Hematopoietic multipotent progenitor cell treated with erythropoietin and hydrocortisone succinate and interleukin-3 and kit ligand, for 15 days (in vitro differentiated cells): ENCODE measurements at regions not wholly inside any gene's neighbourhood (a gene's known extent, or its start where the extent isn't known, plus 50 kb on each side); places are given as distances from the start of the nearest gene placed in this dataset.
"Not testable (repeated sequence)": the region's sequence is repeated elsewhere in the genome, so short reads cannot be mapped to it uniquely, and the experiment has no call there.

Experiments used
- DNase-seq: peaks from one replicate; pipeline ENCODE4 v3.0.0-alpha.2; 2015; ENCODE audit warnings: low spot score

GRCh38 chr6:153553627-153554026, 422.5 kb upstream of the RGS17 start:
- no peak for DNase-seq

- no peak for DNase-seq
These were observed 408.5 kb upstream of the RGS17 start for GRCh38 chr6:153539602-153540001.

- no peak for DNase-seq
These were observed 407.4 kb upstream of the RGS17 start for GRCh38 chr6:153538491-153538890.

DNA sequence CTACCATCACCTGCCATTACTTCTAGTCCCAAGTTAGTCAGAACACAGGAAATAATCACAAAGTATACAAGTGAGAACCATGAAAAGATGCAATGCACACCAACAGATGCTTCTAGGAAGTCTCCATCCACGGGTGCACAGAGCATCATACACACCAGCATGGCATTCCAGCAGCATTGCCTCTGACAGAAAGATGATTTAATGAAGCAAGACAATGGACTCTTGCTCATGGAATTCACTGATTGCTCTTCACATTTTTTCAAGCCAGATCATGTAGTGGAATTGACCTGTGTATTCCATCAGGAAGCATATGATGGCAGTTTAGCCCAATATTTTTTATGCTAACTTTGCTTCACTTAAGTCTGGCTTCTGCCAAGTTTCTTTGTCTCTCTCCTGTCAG, 406.3 kb upstream of the RGS17 start:
- DNase-seq, result no peak

DNA sequence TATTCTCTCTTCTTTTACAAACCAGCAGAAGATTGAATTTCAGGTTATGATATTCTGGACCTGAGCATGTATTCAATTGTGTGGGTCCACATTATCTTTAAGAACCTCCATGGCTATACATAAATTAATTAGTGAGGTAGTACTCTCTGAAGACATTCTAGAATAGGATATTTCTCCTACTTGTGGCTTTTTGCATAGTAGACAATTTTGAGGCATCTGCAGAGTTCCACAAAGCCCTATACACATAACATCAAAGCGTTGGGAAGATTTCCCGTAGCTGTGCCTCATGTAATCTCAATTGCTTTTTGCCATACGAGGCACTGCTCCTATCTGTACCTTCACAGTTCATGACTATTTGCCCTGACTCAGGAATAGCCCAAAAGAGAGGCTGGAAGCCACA, 395.4 kb upstream of the RGS17 start:
- no peak for DNase-seq

DNA sequence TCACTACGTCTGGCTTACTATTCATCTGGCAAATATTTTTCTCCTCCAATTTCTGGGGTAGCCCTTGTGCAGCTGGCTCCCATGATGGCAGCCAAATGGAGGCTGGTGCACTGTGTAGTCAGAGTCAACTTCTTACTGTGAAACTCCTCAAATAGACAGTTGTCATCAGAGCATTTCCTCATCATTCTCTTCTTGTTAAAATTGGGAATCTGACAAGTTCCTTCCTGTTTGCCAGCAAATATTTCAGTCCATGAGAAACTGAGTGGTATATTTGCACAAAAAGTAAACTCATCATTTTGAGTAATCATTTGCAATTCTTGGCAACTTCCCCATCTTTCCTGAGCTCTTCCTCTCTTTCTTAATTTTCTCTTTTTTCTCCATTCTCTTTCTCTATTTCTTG, 394.9 kb upstream of the RGS17 start:
- no peak for DNase-seq

DNA sequence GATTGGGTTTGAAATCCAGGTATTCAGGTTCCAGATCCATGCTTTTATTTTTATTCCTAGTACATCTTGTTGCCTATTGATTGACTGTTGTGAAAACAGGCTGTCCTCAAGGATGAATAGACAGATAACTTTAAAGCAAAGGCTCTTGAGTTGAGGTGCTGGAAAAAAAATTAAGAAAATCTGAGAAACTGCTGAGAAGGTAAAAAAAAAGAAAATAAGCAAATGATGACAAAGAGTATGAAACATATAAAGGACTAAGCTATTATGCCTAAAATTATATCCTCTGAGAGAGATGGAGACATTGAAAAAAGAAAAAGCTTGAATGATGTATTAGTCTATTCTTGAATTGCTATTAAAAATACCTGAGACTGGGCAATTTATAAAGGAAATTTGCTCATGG, 392.3 kb upstream of the RGS17 start:
- DNase-seq, result no peak

- DNase-seq, result no peak
These were observed 380.9 kb upstream of the RGS17 start for GRCh38 chr6:153511896-153512496.

GRCh38 chr6:153503810-153504209, 372.7 kb upstream of the RGS17 start:
- DNase-seq, result no peak

DNA sequence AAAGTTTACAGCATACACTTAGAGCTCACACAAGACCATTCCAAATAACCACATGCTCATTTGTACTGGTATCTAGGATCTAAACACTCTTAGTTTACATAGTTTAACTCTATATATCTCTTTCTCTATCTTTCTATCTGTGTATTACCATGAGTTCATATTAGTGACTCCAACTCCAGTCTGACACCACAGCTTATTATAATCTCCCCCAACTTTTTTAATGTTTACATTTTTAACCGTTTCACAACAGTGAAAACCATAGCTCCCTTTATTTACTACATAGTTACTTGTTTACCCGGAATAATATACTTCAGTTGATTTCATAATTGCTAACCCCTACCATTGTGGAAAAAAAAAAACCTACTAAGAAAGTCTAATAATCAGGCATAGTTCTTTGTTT, 362.4 kb upstream of the RGS17 start:
- no peak for DNase-seq

DNA sequence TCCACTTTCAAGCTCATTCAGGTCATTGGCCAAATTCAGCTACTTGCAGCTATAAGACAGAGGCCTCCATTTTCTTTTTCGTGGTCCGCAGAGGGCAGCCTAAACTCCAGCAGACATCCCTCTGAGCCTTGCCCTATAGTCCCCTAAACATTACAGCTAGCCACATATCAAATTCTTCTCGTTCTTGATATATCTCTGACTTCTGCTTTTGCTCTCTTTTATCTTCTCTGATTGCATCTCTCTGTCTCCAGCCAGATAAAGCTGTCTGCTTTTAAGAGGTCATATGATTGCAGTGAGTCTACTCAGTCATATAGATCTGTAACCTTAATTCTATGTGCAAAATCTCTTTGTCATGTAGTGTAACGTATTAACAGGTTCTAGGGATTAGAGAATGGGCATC, 358.4 kb upstream of the RGS17 start:
- no peak for DNase-seq

- no peak for DNase-seq
These were observed 357.2 kb upstream of the RGS17 start for GRCh38 chr6:153488267-153488666.

GRCh38 chr6:153485072-153485471, 354.0 kb upstream of the RGS17 start:
- no peak for DNase-seq

DNA sequence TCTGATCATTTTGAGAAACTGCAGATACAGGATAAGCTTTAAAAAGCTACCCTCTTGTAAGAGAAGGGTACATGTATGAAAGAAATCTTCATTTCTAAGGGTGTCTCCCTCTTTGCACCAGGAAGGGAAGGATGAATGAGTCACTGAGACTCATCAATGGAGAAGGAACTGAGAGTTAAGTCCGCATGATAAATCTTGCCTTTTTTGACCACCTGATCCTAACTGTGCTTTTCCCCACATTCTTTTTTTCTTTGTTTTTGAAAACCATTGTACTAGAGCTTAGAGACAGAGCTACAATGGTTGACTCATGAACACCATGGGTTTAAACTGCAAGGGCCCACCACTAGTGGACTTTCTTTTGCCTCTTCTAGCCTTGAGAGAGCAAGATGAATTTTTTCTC, 353.0 kb upstream of the RGS17 start:
- DNase-seq, result no peak

DNA sequence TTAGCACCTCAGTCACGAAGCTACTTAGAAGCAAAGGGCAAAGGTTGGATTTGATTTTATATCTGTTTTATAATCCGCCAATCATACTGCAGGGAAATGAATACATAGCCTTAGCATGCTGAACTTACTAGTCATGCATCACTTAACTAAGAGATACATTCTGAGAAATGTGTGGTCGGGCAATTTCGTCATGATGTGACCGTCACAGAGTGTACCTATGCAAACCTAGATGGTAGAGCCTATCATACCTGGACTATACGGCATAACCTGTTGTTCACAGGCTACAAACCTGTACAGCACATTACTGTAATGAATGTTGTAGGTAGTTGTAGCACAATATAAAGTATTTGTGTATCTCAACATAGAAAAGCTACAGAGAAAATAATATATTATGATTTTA, 345.2 kb upstream of the RGS17 start:
- no peak for DNase-seq

DNA sequence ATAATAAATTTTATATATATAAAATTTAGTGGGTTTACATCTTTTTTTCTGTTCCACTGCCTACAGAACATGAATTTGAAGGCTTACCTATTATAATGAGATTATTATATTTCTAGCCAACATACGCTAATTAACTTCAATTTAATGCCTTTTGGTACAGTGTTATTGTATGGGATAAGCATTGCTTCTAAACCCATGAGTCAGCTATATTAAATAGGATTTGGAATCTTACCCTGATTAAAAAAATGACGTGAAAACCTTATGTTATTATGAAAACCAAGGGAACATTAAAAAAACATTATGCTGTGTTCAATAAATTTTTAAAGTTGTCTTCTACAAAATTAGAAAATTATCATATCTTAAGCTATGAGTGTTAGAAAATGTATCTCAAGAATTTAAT, 334.0 kb upstream of the RGS17 start:
- DNase-seq, result no peak

DNA sequence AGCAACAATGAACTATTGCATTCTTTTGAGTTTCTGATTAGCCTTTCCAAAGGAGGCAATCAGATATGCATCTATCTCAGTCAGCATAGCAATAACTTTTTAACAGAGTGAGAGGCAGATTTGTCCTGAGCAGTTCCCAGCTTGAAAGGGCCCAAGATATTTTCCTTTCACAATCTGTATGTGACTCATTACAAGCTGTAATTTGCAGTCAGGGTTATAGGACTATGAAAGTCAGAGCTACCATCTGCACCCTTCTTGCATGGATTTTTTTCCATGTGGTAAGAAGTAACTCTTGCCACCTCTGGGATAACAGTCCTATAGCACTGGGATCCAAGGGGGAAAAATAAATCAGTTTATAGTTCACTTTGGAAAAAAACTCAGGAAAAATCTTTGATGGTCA, 318.2 kb upstream of the RGS17 start:
- DNase-seq, result no peak

DNA sequence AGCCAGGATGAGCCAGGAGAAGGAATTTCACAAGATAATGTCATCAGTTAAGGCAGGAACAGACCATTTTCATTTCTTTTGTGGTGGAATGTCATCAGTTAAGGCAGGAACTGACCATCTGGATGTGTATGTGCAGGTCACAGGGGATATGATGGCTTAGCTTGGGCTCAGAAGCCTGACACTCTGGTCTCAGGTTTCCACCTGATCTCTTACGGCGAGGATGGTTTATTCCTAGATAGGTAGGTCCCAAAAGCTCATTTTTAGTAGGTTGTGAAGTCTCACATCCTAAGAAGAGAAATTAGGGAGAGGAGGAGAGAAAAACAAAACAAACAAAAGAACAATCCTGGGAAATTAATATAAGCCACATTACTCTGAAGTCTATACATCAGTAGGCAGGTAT, 311.7 kb upstream of the RGS17 start:
- not testable (repeated sequence) for DNase-seq

DNA sequence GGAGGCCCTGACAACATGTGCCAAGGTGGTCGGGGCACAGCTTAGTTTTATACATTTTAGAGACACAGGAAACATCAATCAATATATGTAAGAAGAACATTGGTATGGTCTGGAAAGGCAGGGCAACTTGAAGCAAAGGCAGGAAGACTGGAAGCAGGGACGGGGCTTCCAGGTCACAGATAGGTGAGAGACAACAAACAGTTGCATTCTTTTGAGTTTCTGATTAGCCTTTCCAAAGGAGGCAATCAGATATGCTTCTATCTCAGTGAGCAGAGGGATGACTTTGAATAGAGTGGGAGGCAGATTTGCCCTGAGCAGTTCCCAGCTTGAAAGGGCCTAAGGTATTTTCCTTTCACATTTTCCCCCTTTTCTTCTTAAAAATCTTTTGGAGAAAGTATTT, 311.0 kb upstream of the RGS17 start:
- no peak for DNase-seq

- no peak for DNase-seq
These were observed 306.1 kb upstream of the RGS17 start for GRCh38 chr6:153437193-153437592.

DNA sequence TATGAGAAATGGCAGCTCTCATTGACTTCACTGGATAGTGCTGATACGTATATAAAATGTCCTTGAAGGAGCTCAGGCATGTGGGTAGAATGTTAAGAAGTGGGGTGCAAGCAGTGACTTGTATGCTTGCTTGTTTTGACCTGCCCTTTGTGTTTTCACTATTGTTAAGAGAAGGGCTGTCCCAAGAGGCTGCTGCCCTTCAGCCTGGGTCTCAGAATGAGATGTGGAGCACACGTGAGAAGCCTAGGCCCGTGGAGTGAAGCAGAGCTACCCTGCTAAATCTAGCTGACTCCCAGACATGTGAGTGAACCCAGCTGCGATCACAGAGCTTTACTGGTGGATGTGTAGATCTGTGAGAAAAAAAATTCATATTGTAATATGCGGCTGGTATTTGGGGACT, 305.3 kb upstream of the RGS17 start:
- DNase-seq, result no peak

GRCh38 chr6:153435787-153436186, 304.7 kb upstream of the RGS17 start:
- no peak for DNase-seq

DNA sequence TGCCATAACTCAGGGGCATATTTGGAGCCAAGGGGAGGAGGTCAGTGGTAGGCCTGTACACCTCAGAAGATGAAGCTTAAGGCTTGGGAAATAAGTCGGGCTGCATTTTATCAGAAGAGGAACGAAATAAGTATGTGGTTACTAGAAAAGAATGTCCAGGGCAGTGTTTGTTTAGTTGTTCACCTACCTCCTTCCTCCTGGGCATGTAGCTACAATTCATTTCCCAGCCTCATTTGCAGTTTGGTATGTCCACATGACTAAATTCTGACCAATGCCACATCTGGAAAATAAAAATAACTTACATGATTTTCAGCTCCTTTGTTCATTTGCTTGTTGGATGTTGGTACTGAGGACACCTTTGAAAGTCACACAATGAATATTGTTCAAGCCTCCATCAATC, 294.5 kb upstream of the RGS17 start:
- DNase-seq, result no peak

DNA sequence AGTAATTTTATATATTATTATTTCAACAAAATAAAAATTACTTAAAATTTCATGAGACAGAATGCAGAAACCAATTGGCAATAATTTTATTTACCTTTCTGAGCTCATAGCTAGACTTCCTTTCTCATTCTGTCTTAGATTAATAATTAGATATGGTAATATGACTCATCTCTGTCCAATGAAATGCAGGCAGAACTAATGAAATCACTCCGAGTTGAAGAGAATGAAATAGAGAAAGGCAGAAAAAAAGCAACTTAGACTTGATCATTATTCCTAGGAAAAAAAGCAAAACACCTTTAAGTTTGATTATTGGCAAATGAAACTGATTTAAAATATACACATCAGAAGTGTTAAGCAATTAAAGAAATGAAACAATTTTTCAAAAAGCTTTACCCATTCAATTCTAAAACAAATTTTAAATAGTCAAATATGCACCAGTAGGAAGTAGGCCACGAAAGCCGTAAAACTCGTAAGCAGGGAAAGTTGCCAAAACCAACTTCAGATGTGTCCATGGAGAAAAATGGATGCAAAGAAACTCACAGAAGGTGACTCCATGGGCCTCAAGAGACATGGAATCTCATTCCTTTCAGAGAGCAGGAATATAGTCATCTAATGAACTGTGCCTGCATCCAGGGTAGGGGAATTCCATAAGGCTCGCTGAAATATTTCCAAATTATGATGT, 293.8 kb upstream of the RGS17 start:
- DNase-seq, result no peak
